Endothelial cell of umbilical vein (primary cell): ENCODE measurements at regions not wholly inside any gene's neighbourhood (a gene's known extent, or its start where the extent isn't known, plus 50 kb on each side); places are given as distances from the start of the nearest gene placed in this dataset.
A peak's percentile ranks its signal among the peaks of the same experiment; 100 is the strongest.

Experiments
- CTCF ChIP-seq, 2 donors: IDR thresholded peaks; 1 replicate in 1 of 2; 2 replicates in 1 of 2; pipeline ENCODE4 v1.5.1; 2011; ENCODE audit warnings: low read length in 2 of 2, mild to moderate bottlenecking in 2 of 2, moderate library complexity in 2 of 2, control low read depth in 1 of 2, inconsistent platforms in 1 of 2, low read depth in 1 of 2; ENCODE audit not compliant: insufficient read depth in 1 of 2; ENCODE audit errors: extremely low read depth in 1 of 2
- EZH2 ChIP-seq: IDR thresholded peaks from 2 replicates; pipeline ENCODE4 v1.6.1; 2012; ENCODE audit warnings: borderline replicate concordance, low read depth, mild to moderate bottlenecking, moderate library complexity, low read length, inconsistent platforms; ENCODE audit not compliant: severe bottlenecking
- JUN ChIP-seq: IDR thresholded peaks from 2 replicates; pipeline ENCODE4 v1.6.1; 2011; ENCODE audit warnings: borderline replicate concordance, low read depth; ENCODE audit not compliant: insufficient read length, insufficient read depth
- MAX ChIP-seq: IDR thresholded peaks from 2 replicates; pipeline ENCODE4 v1.6.1; 2011; ENCODE audit not compliant: insufficient read depth, insufficient read length
- POLR2AphosphoS5 ChIP-seq: IDR thresholded peaks from 2 replicates; pipeline ENCODE4 v1.6.1; 2012; ENCODE audit warnings: low read depth, mild to moderate bottlenecking, control low read depth, low read length, moderate library complexity; ENCODE audit not compliant: insufficient read depth

- TF ChIP-seq EZH2 (no peak), CTCF (IDR thresholded peaks at IDR 0.05; ENCODE audit: extremely low read depth in 1 of 2, insufficient read depth in 1 of 2, low read depth in 1 of 2, low read length in 2 of 2) (no peak), POLR2AphosphoS5 (no peak), JUN (peak; percentile 19), MAX (no peak)
Observed at GRCh38 chr4:114087596-114088230, 108.3 kb upstream of the ARSJ start.
